ENCODE measurements at regions not wholly inside any gene's neighbourhood (a gene's known extent, or its start where the extent isn't known, plus 50 kb on each side); places are given as distances from the start of the nearest gene placed in this dataset.

DNA sequence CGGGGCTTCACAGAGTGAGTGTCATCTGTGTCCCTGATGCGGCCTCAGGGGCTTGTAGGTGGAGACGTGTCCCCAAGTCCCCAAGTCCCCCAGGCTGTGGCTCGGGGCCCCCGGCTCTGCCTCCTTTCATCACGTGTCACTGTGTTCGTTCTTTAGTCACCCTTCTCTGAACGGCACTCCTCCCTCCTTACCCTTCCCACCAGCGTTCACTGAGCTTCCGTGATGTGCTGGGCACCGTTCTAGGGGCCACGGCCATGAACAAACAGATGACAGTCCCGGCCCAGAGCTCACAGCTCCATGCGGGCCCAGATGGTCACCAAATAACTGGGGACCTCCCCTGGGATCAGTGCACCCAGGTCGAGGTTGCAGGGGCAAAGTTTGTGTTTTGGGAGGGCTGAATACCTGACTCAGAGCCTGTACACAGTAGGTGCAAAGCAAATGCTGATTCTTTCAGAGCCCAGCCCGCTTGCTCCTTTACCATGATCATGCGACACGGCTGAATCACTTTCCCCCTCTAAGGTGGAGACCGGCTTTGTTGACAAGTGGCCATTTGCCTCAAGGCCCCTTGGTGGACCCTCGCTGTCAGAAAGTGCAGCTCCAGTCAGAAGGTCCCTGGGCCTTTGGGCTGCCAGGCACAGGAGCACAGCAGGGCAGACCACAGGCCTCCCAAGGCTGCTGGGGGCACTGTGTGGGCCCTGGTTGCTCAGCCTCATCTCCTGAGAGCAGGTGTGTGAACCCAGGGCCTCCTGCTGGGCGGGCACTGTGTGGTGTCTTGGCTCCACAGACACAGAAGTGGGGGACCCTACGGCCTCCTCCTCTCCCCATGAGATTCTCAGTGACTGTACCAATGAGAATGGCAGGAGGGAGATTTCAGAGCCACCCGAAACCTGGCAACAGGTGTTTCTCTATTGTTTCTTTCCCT is 592.5 kb downstream of the PTPRU start:
- TF ChIP-seq TCF3 (IDR thresholded peaks at IDR 0.05; ENCODE audit: borderline replicate concordance, insufficient read depth, low read depth, low read length) (no peak), SIN3A (IDR thresholded peaks at IDR 0.05; ENCODE audit: low read depth, low read length) (no peak), RFX5 (IDR thresholded peaks at IDR 0.05; ENCODE audit: low read depth, low read length) (no peak), GABPA (IDR thresholded peaks at IDR 0.05; ENCODE audit: low read depth) (no peak), SIX5 (IDR thresholded peaks at IDR 0.05; ENCODE audit: low read depth, low read length, severe bottlenecking) (no peak), POLR2AphosphoS5 (IDR thresholded peaks at IDR 0.05; ENCODE audit: low read length) (no peak), SMC3 (IDR thresholded peaks at IDR 0.05; ENCODE audit: borderline replicate concordance, low read length) (no peak), POLR2A (IDR thresholded peaks at IDR 0.05; ENCODE audit: low read depth, low read length) (no peak), FOXK2 (IDR thresholded peaks at IDR 0.05) (no peak)
- TF ChIP-seq, protein P1, sequence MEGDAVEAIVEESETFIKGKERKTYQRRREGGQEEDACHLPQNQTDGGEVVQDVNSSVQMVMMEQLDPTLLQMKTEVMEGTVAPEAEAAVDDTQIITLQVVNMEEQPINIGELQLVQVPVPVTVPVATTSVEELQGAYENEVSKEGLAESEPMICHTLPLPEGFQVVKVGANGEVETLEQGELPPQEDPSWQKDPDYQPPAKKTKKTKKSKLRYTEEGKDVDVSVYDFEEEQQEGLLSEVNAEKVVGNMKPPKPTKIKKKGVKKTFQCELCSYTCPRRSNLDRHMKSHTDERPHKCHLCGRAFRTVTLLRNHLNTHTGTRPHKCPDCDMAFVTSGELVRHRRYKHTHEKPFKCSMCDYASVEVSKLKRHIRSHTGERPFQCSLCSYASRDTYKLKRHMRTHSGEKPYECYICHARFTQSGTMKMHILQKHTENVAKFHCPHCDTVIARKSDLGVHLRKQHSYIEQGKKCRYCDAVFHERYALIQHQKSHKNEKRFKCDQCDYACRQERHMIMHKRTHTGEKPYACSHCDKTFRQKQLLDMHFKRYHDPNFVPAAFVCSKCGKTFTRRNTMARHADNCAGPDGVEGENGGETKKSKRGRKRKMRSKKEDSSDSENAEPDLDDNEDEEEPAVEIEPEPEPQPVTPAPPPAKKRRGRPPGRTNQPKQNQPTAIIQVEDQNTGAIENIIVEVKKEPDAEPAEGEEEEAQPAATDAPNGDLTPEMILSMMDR (IDR thresholded peaks at IDR 0.05 in 2 of 3, conservative IDR thresholded peaks at IDR 0.05 in 1 of 3; ENCODE audit: control insufficient read depth in 2 of 3, extremely low read depth in 1 of 3, insufficient read depth in 1 of 3, low read depth in 3 of 3, low read length in 3 of 3) = no peak
- TF ChIP-seq, protein P2, sequence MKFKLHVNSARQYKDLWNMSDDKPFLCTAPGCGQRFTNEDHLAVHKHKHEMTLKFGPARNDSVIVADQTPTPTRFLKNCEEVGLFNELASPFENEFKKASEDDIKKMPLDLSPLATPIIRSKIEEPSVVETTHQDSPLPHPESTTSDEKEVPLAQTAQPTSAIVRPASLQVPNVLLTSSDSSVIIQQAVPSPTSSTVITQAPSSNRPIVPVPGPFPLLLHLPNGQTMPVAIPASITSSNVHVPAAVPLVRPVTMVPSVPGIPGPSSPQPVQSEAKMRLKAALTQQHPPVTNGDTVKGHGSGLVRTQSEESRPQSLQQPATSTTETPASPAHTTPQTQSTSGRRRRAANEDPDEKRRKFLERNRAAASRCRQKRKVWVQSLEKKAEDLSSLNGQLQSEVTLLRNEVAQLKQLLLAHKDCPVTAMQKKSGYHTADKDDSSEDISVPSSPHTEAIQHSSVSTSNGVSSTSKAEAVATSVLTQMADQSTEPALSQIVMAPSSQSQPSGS (IDR thresholded peaks at IDR 0.05; ENCODE audit: low read length) = no peak
